Kidney (tissue), 13 donors: ENCODE measurements at regions not wholly inside any gene's neighbourhood (a gene's known extent, or its start where the extent isn't known, plus 50 kb on each side); places are given as distances from the start of the nearest gene placed in this dataset.

Experiments used
- DNase-seq, 5 donors: peaks; one replicate each; pipeline ENCODE4 v3.0.0-alpha.2; 2013 to 2020
- FAIRE-seq: peaks from 2 replicates; lab custom pipeline; 2012; peaks lifted over from hg19 to GRCh38; lab: Jason Lieb, UNC
- H3K27ac ChIP-seq, 2 donors: one replicate each; pipeline ENCODE4 v1.7.0; 2013; ENCODE audit warnings: low read depth in 2 of 2, low read length in 2 of 2, inconsistent platforms in 1 of 2
- H3K27me3 ChIP-seq: one replicate; pipeline ENCODE4 v1.7.1; 2013; ENCODE audit warnings: low read length, inconsistent platforms; ENCODE audit not compliant: control insufficient read depth, insufficient read depth
- H3K36me3 ChIP-seq, 3 donors: one replicate each; pipeline versions ENCODE4 v1.7.0 to v1.7.1; 2013; ENCODE audit warnings: low read length in 3 of 3, control low read depth in 1 of 3, inconsistent platforms in 1 of 3; ENCODE audit not compliant: insufficient read depth in 3 of 3, control insufficient read depth in 2 of 3
- H3K4me1 ChIP-seq, 3 donors: one replicate each; pipeline versions ENCODE4 v1.7.0 to v1.7.1; 2013; ENCODE audit warnings: low read length in 3 of 3, inconsistent platforms in 1 of 3, low read depth in 1 of 3; ENCODE audit not compliant: control insufficient read depth in 2 of 3, insufficient read depth in 2 of 3
- H3K4me3 ChIP-seq, 3 donors: one replicate each; pipeline versions ENCODE4 v1.7.0 to v1.8.1; 2013; ENCODE audit warnings: low read length in 3 of 3, control low read depth in 1 of 3, inconsistent platforms in 1 of 3
- H3K9ac ChIP-seq, 3 donors: one replicate each; pipeline versions ENCODE4 v1.7.0 to v1.7.1; 2013; ENCODE audit warnings: low read length in 3 of 3, control low read depth in 1 of 3, inconsistent platforms in 1 of 3
- H3K9me3 ChIP-seq, 3 donors: one replicate each; pipeline versions ENCODE4 v1.7.0 to v1.7.1; 2013; ENCODE audit warnings: low read length in 3 of 3, control low read depth in 1 of 3, inconsistent platforms in 1 of 3; ENCODE audit not compliant: control insufficient read depth in 2 of 3, insufficient read depth in 1 of 3
- intact Hi-C: fragments of 100-400 bp; cut with DNase I; formaldehyde crosslinking; loops from one replicate; pipeline ENCODE4 v1.11.1; 2022
- TF ChIP-seq, protein P1 (sequence below): IDR thresholded peaks from 3 replicates; pipeline ENCODE4 v1.5.1; 2012; ENCODE audit warnings: mild to moderate bottlenecking, moderate library complexity, borderline replicate concordance; ENCODE audit not compliant: insufficient read depth; ENCODE audit errors: extremely low read depth
- donor health status: control.
- donor health status: control.
- donor health status: control.
- donor health status: control.
- donor health status: control.
- donor health status: DM: yes; HTN: yes; CAD: no.
- donor health status: Normal renal cell carcinoma (clear cell type).

GRCh38 chr7:85596827-85597226 lies 410.0 kb upstream of the SEMA3D start:
- no peaks in the 10 kb centered on the region for H3K4me1 ChIP-seq
- no peaks in the 10 kb centered on the region for H3K36me3 ChIP-seq
- H3K9me3 ChIP-seq, result no peaks in the 10 kb centered on the region
- H3K27me3 ChIP-seq, result no peaks in the 10 kb centered on the region
- H3K9ac ChIP-seq, result no peak overlapping the region
- H3K27ac ChIP-seq, result no peak overlapping the region
- TF ChIP-seq, protein P1, sequence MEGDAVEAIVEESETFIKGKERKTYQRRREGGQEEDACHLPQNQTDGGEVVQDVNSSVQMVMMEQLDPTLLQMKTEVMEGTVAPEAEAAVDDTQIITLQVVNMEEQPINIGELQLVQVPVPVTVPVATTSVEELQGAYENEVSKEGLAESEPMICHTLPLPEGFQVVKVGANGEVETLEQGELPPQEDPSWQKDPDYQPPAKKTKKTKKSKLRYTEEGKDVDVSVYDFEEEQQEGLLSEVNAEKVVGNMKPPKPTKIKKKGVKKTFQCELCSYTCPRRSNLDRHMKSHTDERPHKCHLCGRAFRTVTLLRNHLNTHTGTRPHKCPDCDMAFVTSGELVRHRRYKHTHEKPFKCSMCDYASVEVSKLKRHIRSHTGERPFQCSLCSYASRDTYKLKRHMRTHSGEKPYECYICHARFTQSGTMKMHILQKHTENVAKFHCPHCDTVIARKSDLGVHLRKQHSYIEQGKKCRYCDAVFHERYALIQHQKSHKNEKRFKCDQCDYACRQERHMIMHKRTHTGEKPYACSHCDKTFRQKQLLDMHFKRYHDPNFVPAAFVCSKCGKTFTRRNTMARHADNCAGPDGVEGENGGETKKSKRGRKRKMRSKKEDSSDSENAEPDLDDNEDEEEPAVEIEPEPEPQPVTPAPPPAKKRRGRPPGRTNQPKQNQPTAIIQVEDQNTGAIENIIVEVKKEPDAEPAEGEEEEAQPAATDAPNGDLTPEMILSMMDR, result no peak
- FAIRE-seq (no peak), DNase-seq (no peak)
- intact Hi-C loops, result no loop called here
- no peak overlapping the region for H3K4me3 ChIP-seq

DNA sequence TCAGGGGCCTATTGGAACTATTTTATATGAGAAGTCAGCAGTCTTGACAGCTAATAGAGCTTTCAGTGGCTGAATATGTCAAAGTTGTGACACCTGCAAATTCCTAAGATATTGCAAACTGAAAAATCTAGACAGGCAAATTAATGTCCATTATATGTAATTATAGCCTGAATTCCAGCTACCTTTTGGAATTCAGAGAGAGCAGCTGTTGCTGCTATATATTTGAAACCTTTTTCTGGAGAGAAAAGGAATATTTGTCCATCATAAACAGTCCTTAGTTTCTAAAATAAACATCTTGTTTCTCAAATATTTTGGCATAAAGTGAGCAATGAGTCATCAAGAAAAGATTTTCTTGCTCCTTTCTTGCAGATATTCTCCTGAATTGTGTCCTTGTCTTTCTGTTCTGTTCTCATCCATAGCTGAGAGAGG lies 408.9 kb upstream of the SEMA3D start:
- DNase-seq (no peak), FAIRE-seq (no peak)
- Histone ChIP-seq H3K27ac (no peak overlapping the region), H3K9me3 (no peaks in the 10 kb centered on the region), H3K4me3 (no peak overlapping the region), H3K4me1 (no peaks in the 10 kb centered on the region), H3K9ac (no peak overlapping the region), H3K27me3 (no peaks in the 10 kb centered on the region), H3K36me3 (no peaks in the 10 kb centered on the region)
- intact Hi-C loops, result no loop called here
- TF ChIP-seq, protein P1, result no peak

GRCh38 chr7:85593355-85593754 lies 406.5 kb upstream of the SEMA3D start:
- no peak overlapping the region for H3K4me3 ChIP-seq
- TF ChIP-seq, protein P1, result no peak
- no peaks in the 10 kb centered on the region for H3K27me3 ChIP-seq
- H3K9me3 ChIP-seq, result no peaks in the 10 kb centered on the region
- intact Hi-C loops, result no loop called here
- no peaks in the 10 kb centered on the region for H3K4me1 ChIP-seq
- peak in 1 of 5 donors; percentile 28 for DNase-seq
- H3K36me3 ChIP-seq, result no peaks in the 10 kb centered on the region
- no peak overlapping the region for H3K27ac ChIP-seq
- H3K9ac ChIP-seq, result no peak overlapping the region
- FAIRE-seq, result no peak

DNA sequence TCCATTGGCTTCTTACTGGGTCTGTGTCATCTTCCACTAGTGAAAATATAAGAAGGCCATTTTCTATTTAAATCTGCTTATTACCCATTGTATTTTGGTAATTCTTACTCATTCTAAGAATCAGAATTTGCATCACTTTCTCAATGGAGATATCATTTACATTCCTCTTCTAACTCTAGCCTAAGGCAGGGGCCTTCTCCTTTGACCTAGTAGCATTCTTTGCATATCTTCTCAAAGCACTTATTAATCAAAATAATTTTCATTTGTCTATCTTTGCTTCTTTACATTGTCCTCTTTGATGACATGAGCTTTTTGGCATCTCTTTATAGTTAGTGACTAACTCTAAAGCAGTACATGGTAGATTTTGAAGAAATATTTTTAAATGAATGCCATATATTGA lies 400.9 kb upstream of the SEMA3D start:
- Histone ChIP-seq H3K27ac (no peak overlapping the region), H3K4me3 (no peak overlapping the region), H3K36me3 (no peaks in the 10 kb centered on the region), H3K4me1 (no peaks in the 10 kb centered on the region), H3K27me3 (no peaks in the 10 kb centered on the region), H3K9me3 (no peaks in the 10 kb centered on the region), H3K9ac (no peak overlapping the region)
- DNase-seq, result no peak
- TF ChIP-seq, protein P1, result no peak
- no peak for FAIRE-seq
- intact Hi-C loops, result no loop called here
